Neural cell (in vitro differentiated cells): ENCODE measurements at regions not wholly inside any gene's neighbourhood (a gene's known extent, or its start where the extent isn't known, plus 50 kb on each side); places are given as distances from the start of the nearest gene placed in this dataset.

Experiments
- H2AFZ ChIP-seq: fragments of 200-600, 300-800 bp; sonication (generic), shearing (Covaris generic); 2 replicates; pipeline ENCODE4 v1.6.0; 2014; ENCODE audit warnings: low read depth, mild to moderate bottlenecking, antibody characterized with exemption, low read length, moderate library complexity
- H3F3A ChIP-seq: fragments of 200-600 bp; shearing (Covaris generic); 2 replicates; pipeline ENCODE4 v1.6.1; 2016; ENCODE audit warnings: mild to moderate bottlenecking, moderate library complexity, mixed read lengths, antibody characterized with exemption, low read length; ENCODE audit not compliant: insufficient read depth, poor library complexity, severe bottlenecking
- H3K27ac ChIP-seq: fragments of 200-600, 300-800 bp; sonication (generic), shearing (Covaris generic); 2 replicates; pipeline ENCODE4 v1.5.1; 2014; ENCODE audit warnings: mild to moderate bottlenecking, low read length, moderate library complexity
- H3K27me3 ChIP-seq: fragments of 300-800, 200-600 bp; sonication (generic), shearing (Covaris generic); 2 replicates; pipeline ENCODE4 v1.6.0; 2014; ENCODE audit warnings: mild to moderate bottlenecking, low read depth, low read length, moderate library complexity; ENCODE audit not compliant: insufficient read depth
- H3K36me3 ChIP-seq: fragments of 300-800, 200-600 bp; sonication (generic), shearing (Covaris generic); 2 replicates; pipeline ENCODE4 v1.5.1; 2014; ENCODE audit warnings: mild to moderate bottlenecking, antibody characterized with exemption, low read length, moderate library complexity; ENCODE audit not compliant: insufficient read depth
- H3K4me2 ChIP-seq: fragments of 300-800, 200-600 bp; sonication (generic), shearing (Covaris generic); 2 replicates; pipeline ENCODE4 v1.6.0; 2014; ENCODE audit warnings: mild to moderate bottlenecking, low read length
- H3K4me3 ChIP-seq: fragments of 300-800, 200-600 bp; sonication (generic), shearing (Covaris generic); 2 replicates; pipeline ENCODE4 v1.5.1; 2014; ENCODE audit warnings: mild to moderate bottlenecking, low read length, moderate library complexity
- H3K79me2 ChIP-seq: fragments of 200-600 bp; shearing (Covaris generic); replicated peaks from 2 replicates; pipeline ENCODE4 v1.6.0; 2014; ENCODE audit warnings: mild to moderate bottlenecking, low read length, moderate library complexity; ENCODE audit not compliant: insufficient read depth
- H3K9ac ChIP-seq: fragments of 300-800, 200-600 bp; sonication (generic), shearing (Covaris generic); 2 replicates; pipeline ENCODE4 v1.6.1; 2016; ENCODE audit warnings: mild to moderate bottlenecking, low read length, mixed read lengths
- H3K9me2 ChIP-seq: fragments of 200-600 bp; shearing (Covaris generic); 2 replicates; pipeline ENCODE4 v1.6.1; 2016; ENCODE audit warnings: mild to moderate bottlenecking, low read length, mixed read lengths; ENCODE audit not compliant: insufficient read depth
- H3K9me3 ChIP-seq: fragments of 200-600, 300-800 bp; sonication (generic), shearing (Covaris generic); 2 replicates; pipeline ENCODE4 v1.6.1; 2016; ENCODE audit warnings: mild to moderate bottlenecking, mixed run types, low read length, moderate library complexity, mixed read lengths
- H4K20me1 ChIP-seq: fragments of 200-600 bp; shearing (Covaris generic); 2 replicates; pipeline ENCODE4 v1.6.1; 2016; ENCODE audit warnings: mild to moderate bottlenecking, mixed run types; ENCODE audit not compliant: insufficient read depth
- CTCF ChIP-seq: fragments of 450-650 bp; IDR thresholded peaks from 2 replicates; pipeline ENCODE4 v1.5.1; 2014; ENCODE audit warnings: antibody characterized with exemption, mild to moderate bottlenecking, moderate library complexity; ENCODE audit not compliant: poor library complexity, severe bottlenecking
- EP300 ChIP-seq: fragments of 450-650 bp; conservative IDR thresholded peaks from 2 replicates; pipeline ENCODE4 v1.6.1; 2014; ENCODE audit warnings: antibody characterized with exemption, mild to moderate bottlenecking, moderate library complexity; ENCODE audit not compliant: poor library complexity, severe bottlenecking
- EZH2 ChIP-seq: fragments of 200-600, 300-800 bp; shearing (Covaris generic), sonication (generic); IDR thresholded peaks from 2 replicates; pipeline ENCODE4 v1.6.1; 2014; ENCODE audit warnings: antibody characterized with exemption, low read length, borderline replicate concordance, mild to moderate bottlenecking; ENCODE audit not compliant: insufficient read depth, poor library complexity, severe bottlenecking
- MXI1 ChIP-seq: fragments of 450-650 bp; conservative IDR thresholded peaks from 2 replicates; pipeline ENCODE4 v1.6.1; 2014; ENCODE audit warnings: antibody characterized with exemption, mild to moderate bottlenecking; ENCODE audit not compliant: poor library complexity, severe bottlenecking
- POLR2AphosphoS5 ChIP-seq: IDR thresholded peaks from 2 replicates; pipeline ENCODE4 v1.6.1; 2012
- RAD21 ChIP-seq: fragments of 450-650 bp; conservative IDR thresholded peaks from 2 replicates; pipeline ENCODE4 v1.6.1; 2014; ENCODE audit warnings: antibody characterized with exemption, mild to moderate bottlenecking, moderate library complexity
- REST ChIP-seq: IDR thresholded peaks from 2 replicates; pipeline ENCODE4 v1.6.1; 2012; ENCODE audit warnings: borderline replicate concordance
- SMC3 ChIP-seq: fragments of 450-650 bp; conservative IDR thresholded peaks from 2 replicates; pipeline ENCODE4 v1.6.1; 2014; ENCODE audit warnings: antibody characterized with exemption, mild to moderate bottlenecking, moderate library complexity; ENCODE audit not compliant: poor library complexity
- TAF1 ChIP-seq: IDR thresholded peaks from 2 replicates; pipeline ENCODE4 v1.6.1; 2012; ENCODE audit warnings: low read depth

DNA sequence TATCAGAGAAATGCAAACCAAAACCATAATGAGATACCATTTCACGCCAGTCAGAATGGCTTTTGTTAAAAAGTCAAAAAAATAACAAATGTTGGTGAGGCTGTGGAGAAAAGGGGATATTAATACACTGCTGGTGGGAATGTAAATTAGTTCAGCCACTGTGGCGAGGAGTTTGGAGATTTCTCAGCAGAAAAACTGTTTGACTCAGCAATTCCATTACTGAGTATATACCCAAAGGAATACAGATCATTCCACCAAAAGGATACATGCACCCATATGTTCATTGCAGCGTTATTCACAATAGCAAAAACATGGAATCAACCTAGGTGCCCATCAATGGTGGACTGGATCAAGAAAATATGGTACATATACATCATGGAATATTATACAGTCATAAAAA lies 54.5 kb upstream of the WDR75 start:
- H3K4me2 ChIP-seq: no peak overlapping the region
- TF ChIP-seq CTCF (no peak), SMC3 (no peak), REST (no peak), EP300 (no peak), MXI1 (no peak), EZH2 (no peak), RAD21 (no peak), POLR2AphosphoS5 (no peak), TAF1 (no peak)
- no peak overlapping the region for H3K9ac ChIP-seq
- H4K20me1 ChIP-seq: no peaks in the 10 kb centered on the region
- H3F3A ChIP-seq: no peaks in the 10 kb centered on the region
- H3K27ac ChIP-seq: no peak overlapping the region
- no peaks in the 10 kb centered on the region for H3K9me2 ChIP-seq
- H3K27me3 ChIP-seq: no peaks in the 10 kb centered on the region
- H3K79me2 ChIP-seq: no peaks in the 10 kb centered on the region
- no peak overlapping the region for H3K4me3 ChIP-seq
- no peaks in the 10 kb centered on the region for H3K9me3 ChIP-seq
- no peak overlapping the region for H2AFZ ChIP-seq
- H3K36me3 ChIP-seq: no peaks in the 10 kb centered on the region

GRCh38 chr2:189391201-189391600 lies 50.1 kb upstream of the WDR75 start:
- Histone ChIP-seq H3K79me2 (no peaks in the 10 kb centered on the region), H4K20me1 (no peaks in the 10 kb centered on the region), H3K9me2 (no peaks in the 10 kb centered on the region), H3K27ac (no peak overlapping the region), H3K27me3 (no peaks in the 10 kb centered on the region), H3K9ac (no peak overlapping the region), H3K36me3 (no peaks in the 10 kb centered on the region), H3K9me3 (no peaks in the 10 kb centered on the region), H3F3A (no peaks in the 10 kb centered on the region), H3K4me3 (no peak overlapping the region), H2AFZ (no peak overlapping the region), H3K4me2 (no peak overlapping the region)
- TF ChIP-seq EP300 (no peak), SMC3 (no peak), MXI1 (no peak), EZH2 (no peak), RAD21 (no peak), TAF1 (no peak), POLR2AphosphoS5 (no peak), REST (no peak), CTCF (no peak)
